ENCODE measurements at regions not wholly inside any gene's neighbourhood (a gene's known extent, or its start where the extent isn't known, plus 50 kb on each side); places are given as distances from the start of the nearest gene placed in this dataset.

DNA sequence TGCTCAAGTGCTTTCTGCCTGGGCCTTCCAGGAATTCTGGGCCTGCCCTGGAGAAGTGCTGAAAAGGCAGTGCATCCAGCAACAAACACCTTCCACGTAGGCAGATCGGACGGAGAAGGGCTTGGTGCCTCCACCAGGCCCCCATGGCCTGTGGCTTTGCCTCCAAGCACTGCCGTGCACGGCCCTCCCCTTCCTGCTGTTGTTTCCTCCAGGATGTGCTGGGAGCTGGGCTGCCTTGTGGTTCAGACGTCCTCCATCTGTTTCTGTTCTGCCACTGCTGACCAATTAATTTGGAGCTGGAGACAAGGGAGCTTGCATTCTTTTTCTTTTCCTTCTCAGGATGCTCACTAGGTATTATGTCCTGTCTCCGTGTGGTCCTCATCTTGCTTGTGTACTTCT lies 197.0 kb downstream of the HRH4 start:
- Histone ChIP-seq H2AFZ (ENCODE audit: low read length) (no peak overlapping the region), H3K27ac (ENCODE audit: insufficient read length, low read depth, low read length) (no peak overlapping the region), H3T11ph (ENCODE audit: low read length) (no peak overlapping the region)

More for the DNA sequence above, 197.0 kb downstream of the HRH4 start:
- Histone ChIP-seq H3K56ac (ENCODE audit: insufficient read length, low read depth, low read length) (no peak overlapping the region), H2BK5ac (ENCODE audit: insufficient read length, low read length) (no peak overlapping the region), H3K4me1 (ENCODE audit: insufficient read depth, low read length) (no peaks in the 10 kb centered on the region), H2BK12ac (ENCODE audit: insufficient read length, low read depth, low read length) (no peak overlapping the region), H3K4ac (ENCODE audit: low read depth, low read length) (no peak overlapping the region), H3K23me2 (ENCODE audit: insufficient read length, low read depth, low read length, poor library complexity, severe bottlenecking) (no peaks in the 10 kb centered on the region), H3K14ac (ENCODE audit: insufficient read depth, low read length) (no peak overlapping the region), H3K4me2 (ENCODE audit: insufficient read depth, insufficient read length, low read length) (no peak overlapping the region), H3K79me1 (ENCODE audit: insufficient read depth, low read depth, low read length, poor library complexity, severe bottlenecking) (no peaks in the 10 kb centered on the region), H3K9me3 (ENCODE audit: control insufficient read depth, low read depth, low read length) (no peaks in the 10 kb centered on the region), H3K23ac (ENCODE audit: insufficient read length, low read depth, low read length) (no peak overlapping the region), H2BK120ac (ENCODE audit: low read depth, low read length, poor library complexity, severe bottlenecking) (no peak overlapping the region), H2BK15ac (ENCODE audit: low read depth, low read length) (no peak overlapping the region), H4K20me1 (ENCODE audit: control insufficient read depth, insufficient read depth, insufficient read length) (no peaks in the 10 kb centered on the region), H2AK5ac (ENCODE audit: insufficient read length, low read length) (no peak overlapping the region), H3K79me2 (ENCODE audit: insufficient read depth, low read length) (no peaks in the 10 kb centered on the region), H4K91ac (ENCODE audit: insufficient read length, low read depth, low read length) (no peak overlapping the region), H2BK20ac (ENCODE audit: low read depth, low read length, poor library complexity, severe bottlenecking) (no peak overlapping the region), H3K18ac (ENCODE audit: insufficient read length, low read depth, low read length) (no peak overlapping the region), H4K5ac (ENCODE audit: insufficient read length, low read depth, low read length) (no peak overlapping the region), H3K9ac (ENCODE audit: extremely low read depth, insufficient read length, low read length) (no peak overlapping the region), H4K8ac (replicated peaks; ENCODE audit: insufficient read length, low read depth, low read length) (no peak overlapping the region), H3K27me3 (ENCODE audit: insufficient read depth, low read length) (no peaks in the 10 kb centered on the region)
- Mint-ChIP-seq H3K4me1 (peaks cover 3 to 15% of the 10 kb centered on the region in 2 experiments; a peak in 1 of 4 replicates), H3K36me3 (ENCODE audit: insufficient read depth in 1 of 3, low read depth in 3 of 3) (no peaks in the 10 kb centered on the region), H3K9me3 (no peaks in the 10 kb centered on the region), H3K27me3 (ENCODE audit: low read depth) (no peaks in the 10 kb centered on the region), H3K4me3 (no peak overlapping the region), H3K27ac (no peak overlapping the region)
- TF ChIP-seq, protein P1, sequence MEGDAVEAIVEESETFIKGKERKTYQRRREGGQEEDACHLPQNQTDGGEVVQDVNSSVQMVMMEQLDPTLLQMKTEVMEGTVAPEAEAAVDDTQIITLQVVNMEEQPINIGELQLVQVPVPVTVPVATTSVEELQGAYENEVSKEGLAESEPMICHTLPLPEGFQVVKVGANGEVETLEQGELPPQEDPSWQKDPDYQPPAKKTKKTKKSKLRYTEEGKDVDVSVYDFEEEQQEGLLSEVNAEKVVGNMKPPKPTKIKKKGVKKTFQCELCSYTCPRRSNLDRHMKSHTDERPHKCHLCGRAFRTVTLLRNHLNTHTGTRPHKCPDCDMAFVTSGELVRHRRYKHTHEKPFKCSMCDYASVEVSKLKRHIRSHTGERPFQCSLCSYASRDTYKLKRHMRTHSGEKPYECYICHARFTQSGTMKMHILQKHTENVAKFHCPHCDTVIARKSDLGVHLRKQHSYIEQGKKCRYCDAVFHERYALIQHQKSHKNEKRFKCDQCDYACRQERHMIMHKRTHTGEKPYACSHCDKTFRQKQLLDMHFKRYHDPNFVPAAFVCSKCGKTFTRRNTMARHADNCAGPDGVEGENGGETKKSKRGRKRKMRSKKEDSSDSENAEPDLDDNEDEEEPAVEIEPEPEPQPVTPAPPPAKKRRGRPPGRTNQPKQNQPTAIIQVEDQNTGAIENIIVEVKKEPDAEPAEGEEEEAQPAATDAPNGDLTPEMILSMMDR (conservative IDR thresholded peaks at IDR 0.05) = no peak
- DNase-seq = no peak
- no CpG with 5 or more reads among the region's 7 CpGs for WGBS (ENCODE audit: extremely low coverage, insufficient read length, low lambda C conversion rate)
